Fibroblast of lung (primary cell): ENCODE measurements at regions not wholly inside any gene's neighbourhood (a gene's known extent, or its start where the extent isn't known, plus 50 kb on each side); places are given as distances from the start of the nearest gene placed in this dataset.

Experiments
- EZH2 ChIP-seq: IDR thresholded peaks from 2 replicates; pipeline ENCODE4 v1.5.1; 2012; ENCODE audit warnings: low read length, control low read depth, mild to moderate bottlenecking; ENCODE audit errors: missing control alignments
- TF ChIP-seq, protein P1 (sequence below), 2 donors: IDR thresholded peaks in 1 of 2; conservative IDR thresholded peaks in 1 of 2; 1 replicate in 1 of 2; 2 replicates in 1 of 2; pipeline ENCODE4 v1.5.1; 2011 to 2012; ENCODE audit warnings: low read length in 2 of 2, control low read depth in 1 of 2, inconsistent platforms in 1 of 2, low read depth in 1 of 2, mild to moderate bottlenecking in 1 of 2

DNA sequence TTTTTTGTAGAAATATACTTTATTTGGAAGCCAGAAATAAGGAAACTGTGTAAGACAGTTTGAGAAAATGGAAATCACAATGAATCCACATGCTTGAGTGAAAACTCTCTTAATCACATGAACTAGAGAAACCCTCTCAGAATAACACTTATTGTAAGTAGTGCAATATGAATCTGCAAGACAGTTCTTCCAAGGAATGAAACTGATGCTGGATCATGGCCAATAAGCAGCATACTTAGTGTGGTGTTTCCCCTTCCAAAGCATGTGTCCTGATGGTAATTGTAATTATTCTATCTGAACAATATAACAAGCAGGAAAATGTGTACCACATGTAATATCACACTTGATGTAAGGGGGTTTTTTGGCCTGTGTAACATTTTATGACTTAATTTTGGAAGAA is 1870.5 kb upstream of the TENM3 start:
- TF ChIP-seq, protein P1, sequence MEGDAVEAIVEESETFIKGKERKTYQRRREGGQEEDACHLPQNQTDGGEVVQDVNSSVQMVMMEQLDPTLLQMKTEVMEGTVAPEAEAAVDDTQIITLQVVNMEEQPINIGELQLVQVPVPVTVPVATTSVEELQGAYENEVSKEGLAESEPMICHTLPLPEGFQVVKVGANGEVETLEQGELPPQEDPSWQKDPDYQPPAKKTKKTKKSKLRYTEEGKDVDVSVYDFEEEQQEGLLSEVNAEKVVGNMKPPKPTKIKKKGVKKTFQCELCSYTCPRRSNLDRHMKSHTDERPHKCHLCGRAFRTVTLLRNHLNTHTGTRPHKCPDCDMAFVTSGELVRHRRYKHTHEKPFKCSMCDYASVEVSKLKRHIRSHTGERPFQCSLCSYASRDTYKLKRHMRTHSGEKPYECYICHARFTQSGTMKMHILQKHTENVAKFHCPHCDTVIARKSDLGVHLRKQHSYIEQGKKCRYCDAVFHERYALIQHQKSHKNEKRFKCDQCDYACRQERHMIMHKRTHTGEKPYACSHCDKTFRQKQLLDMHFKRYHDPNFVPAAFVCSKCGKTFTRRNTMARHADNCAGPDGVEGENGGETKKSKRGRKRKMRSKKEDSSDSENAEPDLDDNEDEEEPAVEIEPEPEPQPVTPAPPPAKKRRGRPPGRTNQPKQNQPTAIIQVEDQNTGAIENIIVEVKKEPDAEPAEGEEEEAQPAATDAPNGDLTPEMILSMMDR (conservative IDR thresholded peaks at IDR 0.05 in 1 of 2, IDR thresholded peaks at IDR 0.05 in 1 of 2; ENCODE audit: low read depth in 1 of 2, low read length in 2 of 2) = no peak
- no peak for TF ChIP-seq EZH2
